Activated naive CD4-positive, alpha-beta T cell treated with anti-CD3 and anti-CD28 coated beads, Interleukin-2, amount 50 U/mL, for 72 hours (primary cell): ENCODE measurements at regions not wholly inside any gene's neighbourhood (a gene's known extent, or its start where the extent isn't known, plus 50 kb on each side); places are given as distances from the start of the nearest gene placed in this dataset.
A peak's percentile ranks its signal among the peaks of the same experiment; 100 is the strongest.
"Not testable (repeated sequence)": the region's sequence is repeated elsewhere in the genome, so short reads cannot be mapped to it uniquely, and the experiment has no call there.

Experiments used
- ATAC-seq, 2 donors: fragments of 150-1000 bp; cut with Tn5 transposase; 2 replicates each; pipeline ENCODE4 v1.10.0; 2021; ENCODE audit warnings: mild to moderate bottlenecking in 2 of 2, moderate library complexity in 2 of 2
- DNase-seq, 2 donors: peaks; one replicate each; pipeline ENCODE4 v3.0.0; 2021 to 2022; ENCODE audit warnings: low spot score in 2 of 2
- H3K27ac Mint-ChIP-seq, 2 donors: one replicate each; pipeline ENCODE4 v1.8.0; 2022; ENCODE audit warnings: mild to moderate bottlenecking in 2 of 2, mixed read lengths in 2 of 2
- H3K36me3 Mint-ChIP-seq, 2 donors: one replicate each; pipeline ENCODE4 v1.8.0; 2022; ENCODE audit warnings: mixed read lengths in 2 of 2
- H3K9me3 Mint-ChIP-seq, 2 donors: one replicate each; pipeline ENCODE4 v1.8.0; 2022; ENCODE audit warnings: mixed read lengths in 2 of 2

GRCh38 chr19:28581468-28581770 is 631.5 kb downstream of the UQCRFS1 start:
- Mint-ChIP-seq H3K27ac (no peak overlapping the region), H3K36me3 (no peaks in the 10 kb centered on the region), H3K9me3 (no peaks in the 10 kb centered on the region)
- no peak for DNase-seq
- ATAC-seq, result no peak

- DNase-seq, result no peak
- no peak overlapping the region for H3K27ac Mint-ChIP-seq
Observed at GRCh38 chr19:28578786-28579505, 634.0 kb downstream of the UQCRFS1 start.

GRCh38 chr19:28578208-28578607 is 634.7 kb downstream of the UQCRFS1 start:
- ATAC-seq (no peak), DNase-seq (no peak)
- peaks cover 4 to 6% of the 10 kb centered on the region in 2 donors for H3K9me3 Mint-ChIP-seq

More at GRCh38 chr19:28578786-28579505, 634.0 kb downstream of the UQCRFS1 start:
- peaks cover 4 to 6% of the 10 kb centered on the region in 2 donors for H3K9me3 Mint-ChIP-seq
- peaks cover 0 to 5% of the 10 kb centered on the region in 2 donors for H3K36me3 Mint-ChIP-seq
- ATAC-seq, result no peak

GRCh38 chr19:28577666-28578065 is 635.3 kb downstream of the UQCRFS1 start:
- Mint-ChIP-seq H3K27ac (no peak overlapping the region), H3K9me3 (peaks cover 4 to 6% of the 10 kb centered on the region in 2 donors), H3K36me3 (peaks cover 0 to 5% of the 10 kb centered on the region in 2 donors)
- no peak for DNase-seq
- ATAC-seq, result no peak

More at GRCh38 chr19:28578208-28578607, 634.7 kb downstream of the UQCRFS1 start:
- Mint-ChIP-seq H3K36me3 (peaks cover 0 to 5% of the 10 kb centered on the region in 2 donors), H3K27ac (no peak overlapping the region)

GRCh38 chr19:28577233-28577632 is 635.7 kb downstream of the UQCRFS1 start:
- Mint-ChIP-seq H3K27ac (no peak overlapping the region), H3K36me3 (peaks cover 0 to 5% of the 10 kb centered on the region in 2 donors), H3K9me3 (peaks cover 4 to 6% of the 10 kb centered on the region in 2 donors)
- DNase-seq, result no peak
- ATAC-seq, result no peak

- ATAC-seq (no peak), DNase-seq (no peak)
- Mint-ChIP-seq H3K9me3 (peaks cover 4 to 6% of the 10 kb centered on the region in 2 donors), H3K27ac (no peak overlapping the region), H3K36me3 (peaks cover 0 to 5% of the 10 kb centered on the region in 2 donors)
Observed at GRCh38 chr19:28575816-28576215, 637.1 kb downstream of the UQCRFS1 start.

- DNase-seq, H3K9me3 Mint-ChIP-seq, H3K36me3 Mint-ChIP-seq, ATAC-seq: not testable (repeated sequence)
- H3K27ac Mint-ChIP-seq, result peak overlapping the region in 1 of 2 donors; percentile 31
Observed at GRCh38 chr19:28575312-28575711, 637.6 kb downstream of the UQCRFS1 start.

- DNase-seq, result no peak
- Mint-ChIP-seq H3K9me3 (peaks cover 4 to 6% of the 10 kb centered on the region in 2 donors), H3K36me3 (peaks cover 0 to 5% of the 10 kb centered on the region in 2 donors), H3K27ac (no peak overlapping the region)
- no peak for ATAC-seq
Observed at GRCh38 chr19:28574212-28574611, 638.7 kb downstream of the UQCRFS1 start.

- Mint-ChIP-seq H3K36me3 (no peaks in the 10 kb centered on the region), H3K27ac (no peak overlapping the region), H3K9me3 (peaks cover 0 to 3% of the 10 kb centered on the region in 2 donors)
- no peak for ATAC-seq
- no peak for DNase-seq
Observed at GRCh38 chr19:28569132-28570131, 643.5 kb downstream of the UQCRFS1 start.

GRCh38 chr19:28567834-28568233 is 645.1 kb downstream of the UQCRFS1 start:
- ATAC-seq (no peak), DNase-seq (no peak)
- Mint-ChIP-seq H3K9me3 (peaks cover 5 to 7% of the 10 kb centered on the region in 2 donors), H3K27ac (no peak overlapping the region), H3K36me3 (no peaks in the 10 kb centered on the region)

GRCh38 chr19:28563964-28564921 is 648.7 kb downstream of the UQCRFS1 start:
- DNase-seq (no peak), ATAC-seq (no peak)
- peaks cover 5 to 7% of the 10 kb centered on the region in 2 donors for H3K9me3 Mint-ChIP-seq
- no peaks in the 10 kb centered on the region for H3K36me3 Mint-ChIP-seq
- no peak overlapping the region for H3K27ac Mint-ChIP-seq

- H3K36me3 Mint-ChIP-seq, result no peaks in the 10 kb centered on the region
- H3K9me3 Mint-ChIP-seq, result peaks cover 5% of the 10 kb centered on the region in 2 donors
- H3K27ac Mint-ChIP-seq, result no peak overlapping the region
- DNase-seq (no peak), ATAC-seq (no peak)
Observed at GRCh38 chr19:28560786-28561185, 652.2 kb downstream of the UQCRFS1 start.

- H3K27ac Mint-ChIP-seq, result no peak overlapping the region
- ATAC-seq (no peak), DNase-seq (no peak)
- no peaks in the 10 kb centered on the region for H3K36me3 Mint-ChIP-seq
- peaks cover 5% of the 10 kb centered on the region in 2 donors for H3K9me3 Mint-ChIP-seq
Observed at GRCh38 chr19:28558783-28559182, 654.2 kb downstream of the UQCRFS1 start.

- no peak for DNase-seq
- Mint-ChIP-seq H3K9me3 (peaks cover 3 to 4% of the 10 kb centered on the region in 2 donors), H3K27ac (no peak overlapping the region), H3K36me3 (no peaks in the 10 kb centered on the region)
- no peak for ATAC-seq
Observed at GRCh38 chr19:28556371-28556770, 656.6 kb downstream of the UQCRFS1 start.

- no peak for DNase-seq
- H3K9me3 Mint-ChIP-seq, result peaks cover 3 to 4% of the 10 kb centered on the region in 2 donors
Observed at GRCh38 chr19:28555317-28555716, 657.6 kb downstream of the UQCRFS1 start.

More at GRCh38 chr19:28555317-28555716, 657.6 kb downstream of the UQCRFS1 start:
- no peaks in the 10 kb centered on the region for H3K36me3 Mint-ChIP-seq
- ATAC-seq, result no peak
- H3K27ac Mint-ChIP-seq, result no peak overlapping the region
